C1 segment of cervical spinal cord (tissue), 14 donors: ENCODE measurements at regions not wholly inside any gene's neighbourhood (a gene's known extent, or its start where the extent isn't known, plus 50 kb on each side); places are given as distances from the start of the nearest gene placed in this dataset.

ENCODE experiments used
- DNase-seq, 14 donors: peaks; one replicate each; lab custom pipeline; 2025; lab: John Stamatoyannopoulos, UW

- no peak for DNase-seq
Observed at GRCh38 chr20:4303136-4303535, 54.0 kb upstream of the ADRA1D start.

- DNase-seq, result no peak
Observed at GRCh38 chr20:4300921-4301320, 51.8 kb upstream of the ADRA1D start.

- DNase-seq, result no peak
Observed at GRCh38 chr20:4300401-4300800, 51.3 kb upstream of the ADRA1D start.

- no peak for DNase-seq
Observed at GRCh38 chr20:4299773-4300172, 50.7 kb upstream of the ADRA1D start.

- no peak for DNase-seq
Observed at GRCh38 chr20:4299216-4299615, 50.1 kb upstream of the ADRA1D start.
